Activated T-cell treated with anti-CD3 and anti-CD28 coated beads, Interleukin-2, amount 50 U/mL, for 72 hours (primary cell): ENCODE measurements at regions not wholly inside any gene's neighbourhood (a gene's known extent, or its start where the extent isn't known, plus 50 kb on each side); places are given as distances from the start of the nearest gene placed in this dataset.
A peak's percentile ranks its signal among the peaks of the same experiment; 100 is the strongest.

Experiments
- ATAC-seq, 2 donors: fragments of 150-1000 bp; cut with Tn5 transposase; replicated peaks in 1 of 2; 2 replicates each; pipeline ENCODE4 v1.10.0; 2021; ENCODE audit warnings: moderate library complexity in 2 of 2, mild to moderate bottlenecking in 1 of 2
- DNase-seq, 2 donors: peaks; one replicate each; pipeline ENCODE4 v3.0.0; 2021 to 2022; ENCODE audit warnings: mixed read lengths in 1 of 2
- H3K27ac Mint-ChIP-seq: one replicate; pipeline ENCODE4 v1.8.0; 2022; ENCODE audit warnings: mild to moderate bottlenecking, moderate library complexity, mixed read lengths
- H3K27me3 Mint-ChIP-seq: one replicate; pipeline ENCODE4 v1.8.0; 2022; ENCODE audit warnings: low read depth, mixed read lengths
- H3K36me3 Mint-ChIP-seq, 2 donors: one replicate each; pipeline ENCODE4 v1.8.0; 2022; ENCODE audit warnings: mixed read lengths in 2 of 2, mild to moderate bottlenecking in 1 of 2; ENCODE audit not compliant: insufficient read depth in 2 of 2
- H3K4me1 Mint-ChIP-seq: one replicate; pipeline ENCODE4 v1.8.0; 2022; ENCODE audit warnings: low read depth, mixed read lengths
- H3K4me3 Mint-ChIP-seq, 2 donors: one replicate each; pipeline ENCODE4 v1.8.0; 2022; ENCODE audit warnings: mild to moderate bottlenecking in 2 of 2, mixed read lengths in 2 of 2, moderate library complexity in 2 of 2
- H3K9me3 Mint-ChIP-seq, 2 donors: one replicate each; pipeline ENCODE4 v1.8.0; 2022; ENCODE audit warnings: mixed read lengths in 2 of 2

GRCh38 chr6:41460742-41461336, 85.3 kb upstream of the FOXP4 start:
- peaks cover 35% of the 10 kb centered on the region for H3K27me3 Mint-ChIP-seq
- no peak overlapping the region for H3K27ac Mint-ChIP-seq
- no peaks in the 10 kb centered on the region for H3K9me3 Mint-ChIP-seq
- peaks cover 4% of the 10 kb centered on the region for H3K4me1 Mint-ChIP-seq
- no peak for ATAC-seq
- no peak for DNase-seq
- H3K4me3 Mint-ChIP-seq = no peak overlapping the region
- no peaks in the 10 kb centered on the region for H3K36me3 Mint-ChIP-seq

GRCh38 chr6:41462033-41462432, 84.1 kb upstream of the FOXP4 start:
- no peak overlapping the region for H3K27ac Mint-ChIP-seq
- no peaks in the 10 kb centered on the region for H3K36me3 Mint-ChIP-seq
- H3K27me3 Mint-ChIP-seq = peaks cover 47% of the 10 kb centered on the region
- no peak for DNase-seq
- peaks cover 4% of the 10 kb centered on the region for H3K4me1 Mint-ChIP-seq
- no peak overlapping the region for H3K4me3 Mint-ChIP-seq
- ATAC-seq = no peak
- H3K9me3 Mint-ChIP-seq = no peaks in the 10 kb centered on the region

GRCh38 chr6:41463062-41463930, 82.9 kb upstream of the FOXP4 start:
- H3K4me1 Mint-ChIP-seq = peaks cover 4% of the 10 kb centered on the region
- no peak overlapping the region for H3K4me3 Mint-ChIP-seq
- H3K27me3 Mint-ChIP-seq = peaks cover 50% of the 10 kb centered on the region
- no peaks in the 10 kb centered on the region for H3K9me3 Mint-ChIP-seq
- peak; percentile 37 to 54 for DNase-seq
- H3K27ac Mint-ChIP-seq = no peak overlapping the region
- peak; percentile 58 to 68 for ATAC-seq
- H3K36me3 Mint-ChIP-seq = no peaks in the 10 kb centered on the region

- H3K27me3 Mint-ChIP-seq = peaks cover 53% of the 10 kb centered on the region
- H3K36me3 Mint-ChIP-seq = no peaks in the 10 kb centered on the region
- peaks cover 4% of the 10 kb centered on the region for H3K4me1 Mint-ChIP-seq
- H3K9me3 Mint-ChIP-seq = no peaks in the 10 kb centered on the region
- ATAC-seq (no peak), DNase-seq (no peak)
- no peak overlapping the region for H3K4me3 Mint-ChIP-seq
- no peak overlapping the region for H3K27ac Mint-ChIP-seq
Observed at GRCh38 chr6:41464019-41464418, 82.2 kb upstream of the FOXP4 start.

GRCh38 chr6:41464481-41464880, 81.7 kb upstream of the FOXP4 start:
- no peak overlapping the region for H3K27ac Mint-ChIP-seq
- ATAC-seq (no peak), DNase-seq (no peak)
- peaks cover 57% of the 10 kb centered on the region for H3K27me3 Mint-ChIP-seq
- no peaks in the 10 kb centered on the region for H3K9me3 Mint-ChIP-seq
- no peak overlapping the region for H3K4me3 Mint-ChIP-seq
- H3K4me1 Mint-ChIP-seq = peaks cover 4% of the 10 kb centered on the region
- H3K36me3 Mint-ChIP-seq = no peaks in the 10 kb centered on the region

DNA sequence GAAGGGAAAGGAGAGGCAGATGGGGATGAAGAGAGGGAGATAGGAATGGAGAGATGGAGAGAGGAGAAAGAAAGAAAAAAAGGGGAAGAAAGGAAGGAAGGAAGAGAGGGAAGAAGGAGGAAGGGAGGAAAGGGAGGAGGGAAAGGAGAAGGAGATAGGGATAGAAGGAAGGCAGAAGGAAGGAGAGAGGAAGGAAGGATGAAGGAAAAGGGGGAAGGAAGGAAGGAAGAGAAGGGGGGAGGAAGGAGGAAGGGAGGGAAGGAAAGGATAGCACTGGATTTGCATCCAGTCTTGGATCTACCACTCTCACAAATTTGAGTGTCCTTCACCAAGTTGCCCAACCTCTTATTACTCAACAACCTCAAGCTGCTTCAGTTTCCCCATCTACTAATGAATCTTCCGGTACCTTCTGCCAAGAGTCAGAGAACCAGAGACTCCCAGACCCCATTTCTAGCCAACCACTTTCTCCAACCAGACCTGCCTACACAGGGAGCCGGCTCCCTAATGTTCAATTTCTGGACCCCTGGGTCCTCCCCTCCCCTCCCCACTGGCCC, 79.7 kb upstream of the FOXP4 start:
- no peak for ATAC-seq
- Mint-ChIP-seq H3K27ac (no peak overlapping the region), H3K36me3 (no peaks in the 10 kb centered on the region), H3K4me3 (no peak overlapping the region), H3K9me3 (no peaks in the 10 kb centered on the region), H3K4me1 (peaks cover 6% of the 10 kb centered on the region), H3K27me3 (peaks cover 74% of the 10 kb centered on the region)
- no peak for DNase-seq

GRCh38 chr6:41467061-41467460, 79.1 kb upstream of the FOXP4 start:
- ATAC-seq (no peak), DNase-seq (no peak)
- Mint-ChIP-seq H3K4me1 (peaks cover 6% of the 10 kb centered on the region), H3K27ac (no peak overlapping the region), H3K9me3 (no peaks in the 10 kb centered on the region), H3K4me3 (no peak overlapping the region), H3K36me3 (no peaks in the 10 kb centered on the region), H3K27me3 (peaks cover 77% of the 10 kb centered on the region)

- Mint-ChIP-seq H3K4me3 (no peak overlapping the region), H3K4me1 (peaks cover 6% of the 10 kb centered on the region), H3K27ac (no peak overlapping the region), H3K9me3 (no peaks in the 10 kb centered on the region), H3K27me3 (peaks cover 85% of the 10 kb centered on the region), H3K36me3 (no peaks in the 10 kb centered on the region)
- DNase-seq = no peak
- no peak for ATAC-seq
Observed at GRCh38 chr6:41467627-41468404, 78.4 kb upstream of the FOXP4 start.

GRCh38 chr6:41469156-41470028, 76.8 kb upstream of the FOXP4 start:
- Mint-ChIP-seq H3K27ac (peak overlapping the region; percentile 44), H3K9me3 (no peaks in the 10 kb centered on the region), H3K4me3 (peak overlapping the region; percentile 58 to 67), H3K27me3 (peaks cover 78% of the 10 kb centered on the region), H3K36me3 (no peaks in the 10 kb centered on the region), H3K4me1 (peaks cover 6% of the 10 kb centered on the region)
- ATAC-seq (no peak), DNase-seq (no peak)

DNA sequence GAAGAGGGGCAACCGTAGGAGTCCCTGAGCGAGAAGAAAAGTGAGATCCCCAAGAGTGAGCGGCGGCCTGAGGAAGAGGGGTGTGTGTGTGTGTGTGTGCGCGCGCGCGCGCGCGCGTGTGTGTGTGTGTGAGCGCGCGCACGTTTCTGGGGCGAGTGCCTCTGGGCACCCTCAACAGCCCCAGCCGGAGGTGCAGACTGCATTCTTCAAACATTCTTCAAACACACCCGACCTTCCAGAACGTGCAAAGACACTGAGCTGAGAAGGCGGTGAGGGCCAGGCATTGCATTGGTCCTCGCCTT, 76.2 kb upstream of the FOXP4 start:
- Mint-ChIP-seq H3K27ac (no peak overlapping the region), H3K27me3 (peaks cover 80% of the 10 kb centered on the region), H3K4me1 (peaks cover 6% of the 10 kb centered on the region), H3K36me3 (no peaks in the 10 kb centered on the region), H3K9me3 (no peaks in the 10 kb centered on the region), H3K4me3 (peak overlapping the region; percentile 58 to 67)
- DNase-seq = peak in 1 of 2 donors; percentile 15
- ATAC-seq = peak; percentile 38 to 55

DNA sequence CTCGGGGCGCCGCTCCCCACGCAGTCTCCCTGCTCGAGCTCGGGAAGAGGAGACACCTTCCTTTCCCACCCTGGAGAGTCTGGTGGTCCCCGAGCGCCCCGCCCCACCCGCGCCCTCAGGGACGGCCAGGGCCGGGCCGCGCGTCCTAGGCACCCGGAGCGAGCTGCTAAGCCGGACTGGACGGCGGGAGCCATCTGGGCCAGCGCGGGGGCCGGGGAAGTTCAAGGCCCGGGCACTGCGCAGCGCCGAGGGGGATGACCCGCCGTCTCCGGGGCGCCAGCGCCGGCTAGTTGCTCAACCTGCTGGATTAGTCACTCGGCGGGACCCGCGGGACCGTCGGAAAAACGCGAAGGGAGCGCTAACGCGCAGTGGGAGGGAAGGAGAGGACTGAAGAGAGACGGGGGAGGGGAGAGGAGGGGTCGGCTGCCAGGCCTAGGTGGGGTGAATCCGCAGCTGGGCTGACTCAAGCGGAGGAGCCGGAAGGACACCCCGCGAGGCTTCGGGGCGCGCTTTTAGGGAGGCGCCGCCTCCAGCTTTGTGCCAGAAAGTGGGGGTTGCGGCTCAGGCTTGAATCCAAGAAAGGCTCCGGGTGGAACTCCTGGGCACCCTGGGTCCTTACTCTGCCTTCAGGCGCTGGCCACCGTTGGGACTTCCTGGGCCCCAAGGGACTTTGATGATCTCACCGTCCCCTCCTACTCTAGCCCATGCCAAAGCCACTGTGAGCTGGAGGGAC, 75.7 kb upstream of the FOXP4 start:
- peak; percentile 41 to 56 for ATAC-seq
- Mint-ChIP-seq H3K36me3 (no peaks in the 10 kb centered on the region), H3K27me3 (peaks cover 80% of the 10 kb centered on the region), H3K4me1 (peaks cover 6% of the 10 kb centered on the region), H3K27ac (no peak overlapping the region), H3K9me3 (no peaks in the 10 kb centered on the region), H3K4me3 (peak overlapping the region; percentile 58 to 67)
- peak; percentile 19 to 30 for DNase-seq
